ENCODE measurements at regions not wholly inside any gene's neighbourhood (a gene's known extent, or its start where the extent isn't known, plus 50 kb on each side); places are given as distances from the start of the nearest gene placed in this dataset.

DNA sequence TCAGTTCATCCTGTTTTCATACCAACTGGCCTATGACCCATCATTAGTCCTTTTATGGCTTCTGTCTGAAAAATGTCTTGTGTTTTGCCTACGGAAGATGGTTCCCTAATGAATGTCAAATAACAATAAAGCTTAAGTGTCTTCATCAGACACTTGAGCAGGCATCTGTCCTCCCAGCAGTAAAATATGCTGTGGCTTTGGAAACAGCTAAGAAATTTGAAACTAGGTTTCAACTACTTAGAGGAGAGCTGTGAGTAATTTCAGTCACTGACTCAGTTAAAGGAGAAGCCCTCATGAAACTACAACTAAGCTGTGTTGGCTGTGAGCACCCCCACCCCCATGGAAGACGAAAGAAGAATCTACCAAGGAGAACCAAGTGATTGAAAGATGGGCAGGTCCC lies 409.4 kb upstream of the PPP2R3A start:
- Histone ChIP-seq H3K4me3 (ENCODE audit: low read depth, low read length) (no peak overlapping the region), H3K4me1 (ENCODE audit: control insufficient read depth, insufficient read depth, low read length) (no peaks in the 10 kb centered on the region), H3K9me3 (ENCODE audit: control insufficient read depth, insufficient read depth, low read length) (no peaks in the 10 kb centered on the region), H3K9ac (ENCODE audit: low read depth, low read length) (no peak overlapping the region), H3K36me3 (ENCODE audit: control insufficient read depth, insufficient read depth, low read length) (no peaks in the 10 kb centered on the region), H3K27me3 (ENCODE audit: control insufficient read depth, insufficient read depth, low read length) (no peaks in the 10 kb centered on the region), H3K27ac (ENCODE audit: low read depth, low read length) (no peak overlapping the region)

DNA sequence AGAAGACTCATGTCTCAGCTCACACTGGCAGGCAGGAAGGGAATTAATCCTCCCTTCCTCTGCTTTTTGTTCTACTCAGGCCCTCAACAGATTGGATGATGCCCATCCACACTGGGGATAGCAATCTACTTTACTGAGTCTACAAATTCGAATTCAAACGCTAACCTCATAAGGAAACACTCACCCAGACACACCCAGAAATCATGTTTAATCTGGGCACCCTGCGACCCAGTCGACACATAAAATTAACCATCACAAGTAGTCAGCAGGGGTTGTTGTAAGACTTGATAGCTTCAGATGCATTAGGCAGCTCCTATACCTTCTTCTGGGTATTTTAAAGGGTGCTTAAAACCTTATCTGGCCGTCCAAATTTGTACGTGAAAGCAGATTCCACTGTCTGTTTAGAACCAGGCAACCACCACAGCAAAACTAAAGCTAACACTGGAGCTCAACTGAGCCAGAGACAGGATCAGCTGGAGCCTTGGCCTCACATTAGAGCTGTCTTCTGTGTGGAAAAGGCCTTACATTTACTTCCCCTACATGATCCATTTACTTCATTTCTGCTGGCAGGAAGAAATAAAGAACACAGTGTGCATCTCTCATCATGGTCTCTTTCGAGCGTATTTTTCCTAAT lies 407.3 kb upstream of the PPP2R3A start:
- H3K9me3 ChIP-seq (ENCODE audit: control insufficient read depth, insufficient read depth, low read length): no peaks in the 10 kb centered on the region
- H3K36me3 ChIP-seq (ENCODE audit: control insufficient read depth, insufficient read depth, low read length): no peaks in the 10 kb centered on the region
- H3K9ac ChIP-seq (ENCODE audit: low read depth, low read length): no peak overlapping the region
- H3K27me3 ChIP-seq (ENCODE audit: control insufficient read depth, insufficient read depth, low read length): no peaks in the 10 kb centered on the region
- no peak overlapping the region for H3K4me3 ChIP-seq (ENCODE audit: low read depth, low read length)
- no peaks in the 10 kb centered on the region for H3K4me1 ChIP-seq (ENCODE audit: control insufficient read depth, insufficient read depth, low read length)
- no peak overlapping the region for H3K27ac ChIP-seq (ENCODE audit: low read depth, low read length)

DNA sequence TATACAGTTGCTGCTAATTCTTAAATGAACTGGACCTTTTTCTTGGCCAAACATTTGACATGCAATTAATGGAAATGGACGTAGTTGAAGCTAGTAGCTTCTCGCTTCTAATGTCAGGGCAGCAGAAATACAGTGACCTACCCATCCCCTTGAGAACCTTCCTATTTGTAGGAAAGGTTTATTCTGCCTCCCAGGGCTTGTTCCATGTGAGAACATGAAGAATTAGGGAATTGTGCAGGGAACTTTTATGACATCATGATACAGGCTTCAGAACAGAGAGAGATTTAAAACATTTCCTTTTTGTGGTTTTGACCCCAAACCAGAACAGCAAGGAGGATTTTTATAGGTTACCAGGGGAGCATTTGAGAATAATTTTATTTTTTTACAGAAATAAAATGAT lies 406.6 kb upstream of the PPP2R3A start:
- no peak overlapping the region for H3K27ac ChIP-seq (ENCODE audit: low read depth, low read length)
- H3K4me1 ChIP-seq (ENCODE audit: control insufficient read depth, insufficient read depth, low read length): no peaks in the 10 kb centered on the region
- no peak overlapping the region for H3K4me3 ChIP-seq (ENCODE audit: low read depth, low read length)
- H3K9me3 ChIP-seq (ENCODE audit: control insufficient read depth, insufficient read depth, low read length): no peaks in the 10 kb centered on the region
- H3K36me3 ChIP-seq (ENCODE audit: control insufficient read depth, insufficient read depth, low read length): no peaks in the 10 kb centered on the region
- H3K27me3 ChIP-seq (ENCODE audit: control insufficient read depth, insufficient read depth, low read length): no peaks in the 10 kb centered on the region
- H3K9ac ChIP-seq (ENCODE audit: low read depth, low read length): no peak overlapping the region

DNA sequence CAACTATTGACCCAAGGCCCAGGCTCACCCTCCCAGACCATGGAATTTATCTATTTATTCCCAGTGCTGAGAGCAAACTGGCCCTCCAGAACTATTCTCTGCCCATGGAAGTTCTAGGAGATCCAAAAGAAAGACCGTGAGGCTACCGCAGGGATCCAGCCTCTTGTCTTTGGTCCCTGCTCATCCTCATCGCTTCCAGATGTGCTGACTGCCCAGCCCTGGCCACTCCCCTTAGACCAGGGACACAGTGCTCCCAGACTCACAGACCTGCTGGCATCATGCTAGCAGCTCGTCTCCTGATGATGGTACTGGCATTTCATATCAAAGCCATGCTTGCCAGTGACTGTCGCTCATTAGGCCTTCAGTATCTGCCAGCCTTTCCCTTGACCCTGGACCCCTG lies 405.7 kb upstream of the PPP2R3A start:
- Histone ChIP-seq H3K9me3 (ENCODE audit: control insufficient read depth, insufficient read depth, low read length) (no peaks in the 10 kb centered on the region), H3K27ac (ENCODE audit: low read depth, low read length) (no peak overlapping the region), H3K4me3 (ENCODE audit: low read depth, low read length) (no peak overlapping the region), H3K27me3 (ENCODE audit: control insufficient read depth, insufficient read depth, low read length) (no peaks in the 10 kb centered on the region), H3K36me3 (ENCODE audit: control insufficient read depth, insufficient read depth, low read length) (no peaks in the 10 kb centered on the region), H3K4me1 (ENCODE audit: control insufficient read depth, insufficient read depth, low read length) (no peaks in the 10 kb centered on the region), H3K9ac (ENCODE audit: low read depth, low read length) (no peak overlapping the region)

DNA sequence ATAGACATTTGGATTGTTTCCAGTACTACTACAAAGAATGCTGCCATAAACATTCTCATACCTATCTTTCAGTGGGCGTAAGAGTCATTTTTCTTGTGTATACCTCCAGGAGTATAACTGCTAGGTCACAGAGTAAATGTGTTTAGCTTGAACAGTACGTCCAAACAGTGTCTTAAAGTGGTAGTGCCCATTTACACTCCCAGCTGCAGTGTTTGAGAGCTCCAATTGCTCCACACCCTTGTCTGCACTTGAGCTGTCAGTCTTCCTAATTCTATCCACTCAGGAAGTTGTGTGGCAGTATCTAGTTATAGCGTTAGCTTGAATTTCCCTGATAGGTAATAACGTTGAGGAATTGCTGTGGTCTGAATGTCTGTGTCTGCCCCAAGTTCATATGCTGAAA lies 404.7 kb upstream of the PPP2R3A start:
- no peaks in the 10 kb centered on the region for H3K9me3 ChIP-seq (ENCODE audit: control insufficient read depth, insufficient read depth, low read length)
- H3K27me3 ChIP-seq (ENCODE audit: control insufficient read depth, insufficient read depth, low read length): no peaks in the 10 kb centered on the region
- no peaks in the 10 kb centered on the region for H3K4me1 ChIP-seq (ENCODE audit: control insufficient read depth, insufficient read depth, low read length)

DNA sequence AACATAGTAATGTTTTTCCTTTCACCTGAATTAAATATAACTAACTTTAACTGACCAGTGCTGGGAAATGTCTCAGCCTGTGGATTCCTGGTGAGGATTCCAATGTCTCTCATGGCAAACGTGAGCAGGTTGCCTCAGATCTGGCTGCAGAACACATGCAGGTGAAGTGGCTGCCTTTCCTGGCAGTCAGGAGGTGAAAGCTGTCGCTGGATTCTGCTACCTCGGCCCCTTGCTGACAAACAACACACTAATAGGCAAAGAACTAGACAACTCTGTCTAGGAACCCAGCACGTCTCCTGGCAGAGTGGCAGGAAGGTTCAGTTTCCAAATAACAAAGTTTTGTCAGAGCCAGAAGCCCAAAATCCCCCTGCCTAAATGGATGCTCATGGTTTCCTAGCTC lies 400.8 kb upstream of the PPP2R3A start:
- no peak overlapping the region for H3K9ac ChIP-seq (ENCODE audit: low read depth, low read length)
- no peaks in the 10 kb centered on the region for H3K9me3 ChIP-seq (ENCODE audit: control insufficient read depth, insufficient read depth, low read length)
- H3K36me3 ChIP-seq (ENCODE audit: control insufficient read depth, insufficient read depth, low read length): no peaks in the 10 kb centered on the region
- no peak overlapping the region for H3K4me3 ChIP-seq (ENCODE audit: low read depth, low read length)
- H3K4me1 ChIP-seq (ENCODE audit: control insufficient read depth, insufficient read depth, low read length): no peaks in the 10 kb centered on the region
- H3K27me3 ChIP-seq (ENCODE audit: control insufficient read depth, insufficient read depth, low read length): no peaks in the 10 kb centered on the region
- H3K27ac ChIP-seq (ENCODE audit: low read depth, low read length): no peak overlapping the region

More for the DNA sequence above, 404.7 kb upstream of the PPP2R3A start:
- Histone ChIP-seq H3K9ac (ENCODE audit: low read depth, low read length) (no peak overlapping the region), H3K27ac (ENCODE audit: low read depth, low read length) (no peak overlapping the region), H3K36me3 (ENCODE audit: control insufficient read depth, insufficient read depth, low read length) (no peaks in the 10 kb centered on the region), H3K4me3 (ENCODE audit: low read depth, low read length) (no peak overlapping the region)

DNA sequence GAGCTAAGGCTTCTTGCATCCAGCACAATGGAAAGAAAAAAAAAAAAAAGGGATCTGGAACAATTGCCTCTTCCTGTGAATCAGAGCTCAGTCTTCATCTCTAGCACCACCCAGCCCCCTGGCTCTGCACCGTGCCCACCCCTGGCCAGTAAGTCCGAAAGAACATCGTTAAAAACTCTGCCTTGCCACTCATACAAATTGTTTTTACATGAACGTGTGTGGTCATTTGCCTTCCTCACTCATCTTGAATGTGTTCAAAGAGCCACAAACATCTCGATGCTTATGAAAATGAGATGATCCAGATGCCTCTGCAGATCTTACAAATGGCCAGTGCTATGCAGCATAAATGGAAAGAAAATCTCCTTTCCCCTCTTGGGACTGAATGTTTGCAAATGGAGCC lies 400.0 kb upstream of the PPP2R3A start:
- no peak overlapping the region for H3K9ac ChIP-seq (ENCODE audit: low read depth, low read length)

DNA sequence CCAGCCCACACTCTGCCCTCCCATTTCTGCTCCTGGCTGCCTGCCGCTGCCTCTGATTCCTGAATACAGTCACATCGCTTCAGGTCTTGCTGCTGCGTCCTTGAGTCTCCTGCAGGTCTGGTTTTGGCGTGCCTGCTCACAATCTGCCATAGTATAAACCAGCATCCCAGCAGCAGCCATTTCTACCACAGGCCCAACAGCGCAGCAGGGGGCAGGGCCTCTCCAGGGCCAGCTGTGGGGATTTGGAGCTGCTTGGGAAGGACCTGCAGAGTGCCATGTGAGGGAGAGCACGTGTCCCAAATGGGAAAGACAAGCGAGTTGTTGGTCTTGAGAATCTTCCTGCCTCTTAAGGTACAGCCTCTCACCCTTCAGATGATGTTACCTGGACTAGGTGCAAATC lies 398.3 kb upstream of the PPP2R3A start:
- no peak overlapping the region for H3K4me3 ChIP-seq (ENCODE audit: low read depth, low read length)
- no peaks in the 10 kb centered on the region for H3K27me3 ChIP-seq (ENCODE audit: control insufficient read depth, insufficient read depth, low read length)
- H3K27ac ChIP-seq (ENCODE audit: low read depth, low read length): no peak overlapping the region
- H3K9me3 ChIP-seq (ENCODE audit: control insufficient read depth, insufficient read depth, low read length): no peaks in the 10 kb centered on the region
- no peaks in the 10 kb centered on the region for H3K36me3 ChIP-seq (ENCODE audit: control insufficient read depth, insufficient read depth, low read length)
- H3K9ac ChIP-seq (ENCODE audit: low read depth, low read length): no peak overlapping the region
- H3K4me1 ChIP-seq (ENCODE audit: control insufficient read depth, insufficient read depth, low read length): no peaks in the 10 kb centered on the region

More for the DNA sequence above, 400.0 kb upstream of the PPP2R3A start:
- Histone ChIP-seq H3K27ac (ENCODE audit: low read depth, low read length) (no peak overlapping the region), H3K27me3 (ENCODE audit: control insufficient read depth, insufficient read depth, low read length) (no peaks in the 10 kb centered on the region), H3K4me1 (ENCODE audit: control insufficient read depth, insufficient read depth, low read length) (no peaks in the 10 kb centered on the region), H3K9me3 (ENCODE audit: control insufficient read depth, insufficient read depth, low read length) (no peaks in the 10 kb centered on the region), H3K4me3 (ENCODE audit: low read depth, low read length) (no peak overlapping the region), H3K36me3 (ENCODE audit: control insufficient read depth, insufficient read depth, low read length) (no peaks in the 10 kb centered on the region)

DNA sequence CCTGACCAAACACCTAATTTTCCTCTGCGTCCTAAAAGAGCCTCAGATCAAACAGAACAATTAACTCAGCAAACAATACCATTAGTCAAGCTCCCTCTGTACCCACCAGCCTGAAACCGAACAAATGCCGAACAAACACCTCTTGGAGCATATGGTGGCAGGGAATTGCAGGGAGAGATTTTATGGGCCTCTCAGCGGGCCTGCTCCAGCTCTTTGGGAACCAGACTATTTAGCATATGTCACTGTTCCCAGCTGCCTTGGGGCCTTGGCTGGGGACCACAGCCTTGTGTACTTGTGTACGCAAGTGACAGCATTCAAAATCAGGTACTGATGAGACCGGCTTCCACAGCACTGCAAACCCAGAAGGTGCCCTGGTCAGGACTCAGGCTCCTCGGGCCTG lies 388.8 kb upstream of the PPP2R3A start:
- H3K9me3 ChIP-seq (ENCODE audit: control insufficient read depth, insufficient read depth, low read length): no peaks in the 10 kb centered on the region; the same call in 1 of the 2 replicates
- H3K9ac ChIP-seq (ENCODE audit: low read depth, low read length): no peak overlapping the region
- H3K36me3 ChIP-seq (ENCODE audit: control insufficient read depth, insufficient read depth, low read length): no peaks in the 10 kb centered on the region
- H3K4me3 ChIP-seq (ENCODE audit: low read depth, low read length): no peak overlapping the region
- H3K4me1 ChIP-seq (ENCODE audit: control insufficient read depth, insufficient read depth, low read length): no peaks in the 10 kb centered on the region
- H3K27me3 ChIP-seq (ENCODE audit: control insufficient read depth, insufficient read depth, low read length): no peaks in the 10 kb centered on the region
- no peak overlapping the region for H3K27ac ChIP-seq (ENCODE audit: low read depth, low read length)

DNA sequence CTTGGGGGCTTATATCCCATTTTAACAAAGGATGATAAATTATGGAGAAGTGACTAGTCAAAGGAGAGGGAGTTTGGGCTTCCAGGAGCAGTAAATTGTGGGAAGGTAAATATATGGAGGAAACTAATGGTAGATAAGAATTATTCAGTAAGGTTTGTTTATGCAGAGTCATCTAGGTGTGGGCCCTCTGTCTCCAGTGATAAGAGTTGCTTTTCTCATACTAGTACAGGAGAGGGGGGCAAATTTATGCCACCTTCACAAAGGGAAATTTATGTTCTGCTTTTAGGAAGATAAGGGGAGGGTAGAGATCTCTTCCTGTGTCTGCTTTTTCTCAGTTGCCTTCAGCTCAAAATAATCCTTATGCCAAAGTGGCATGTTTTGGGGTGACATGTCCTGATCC lies 383.7 kb upstream of the PPP2R3A start:
- no peaks in the 10 kb centered on the region for H3K36me3 ChIP-seq (ENCODE audit: control insufficient read depth, insufficient read depth, low read length)

DNA sequence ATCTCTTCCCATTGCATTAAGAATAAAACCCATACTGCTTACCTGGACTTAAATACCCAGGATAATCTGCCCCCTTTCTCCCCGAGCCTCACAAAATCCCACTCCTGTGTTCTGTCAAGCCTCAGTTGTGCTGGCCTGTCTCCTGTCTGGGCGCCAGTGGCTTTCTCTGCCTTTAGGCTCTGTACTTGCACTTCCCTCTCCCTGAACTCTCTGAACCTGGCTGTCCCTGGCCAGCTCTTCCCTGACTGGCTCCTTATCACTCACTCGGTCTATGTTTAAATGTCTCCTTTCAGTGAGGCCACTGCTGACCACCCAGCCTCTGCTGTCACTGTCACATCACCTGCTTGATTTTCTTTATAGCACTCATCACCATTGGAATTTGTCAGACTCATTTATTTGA lies 382.7 kb upstream of the PPP2R3A start:
- H3K36me3 ChIP-seq (ENCODE audit: control insufficient read depth, insufficient read depth, low read length): no peaks in the 10 kb centered on the region
- peaks cover 4% of the 10 kb centered on the region; the same call in 1 of the 2 replicates for H3K9me3 ChIP-seq (ENCODE audit: control insufficient read depth, insufficient read depth, low read length)
- H3K9ac ChIP-seq (ENCODE audit: low read depth, low read length): no peak overlapping the region
- H3K27me3 ChIP-seq (ENCODE audit: control insufficient read depth, insufficient read depth, low read length): no peaks in the 10 kb centered on the region
- H3K4me3 ChIP-seq (ENCODE audit: low read depth, low read length): no peak overlapping the region
- H3K27ac ChIP-seq (ENCODE audit: low read depth, low read length): no peak overlapping the region
- H3K4me1 ChIP-seq (ENCODE audit: control insufficient read depth, insufficient read depth, low read length): peaks cover 9% of the 10 kb centered on the region

More for the DNA sequence above, 383.7 kb upstream of the PPP2R3A start:
- Histone ChIP-seq H3K27ac (ENCODE audit: low read depth, low read length) (no peak overlapping the region), H3K9me3 (ENCODE audit: control insufficient read depth, insufficient read depth, low read length) (peaks cover 4% of the 10 kb centered on the region; the same call in 1 of the 2 replicates), H3K4me1 (ENCODE audit: control insufficient read depth, insufficient read depth, low read length) (peaks cover 9% of the 10 kb centered on the region), H3K4me3 (ENCODE audit: low read depth, low read length) (no peak overlapping the region), H3K27me3 (ENCODE audit: control insufficient read depth, insufficient read depth, low read length) (no peaks in the 10 kb centered on the region), H3K9ac (ENCODE audit: low read depth, low read length) (no peak overlapping the region)
